Astrocyte of the cerebellum (primary cell): ENCODE measurements at regions not wholly inside any gene's neighbourhood (a gene's known extent, or its start where the extent isn't known, plus 50 kb on each side); places are given as distances from the start of the nearest gene placed in this dataset.

Source experiments
- DNase-seq: peaks from one replicate; pipeline ENCODE4 v3.0.0-alpha.2; 2011; ENCODE audit warnings: low read depth
- H3K4me3 ChIP-seq: 2 replicates; pipeline ENCODE4 v1.5.1; 2011; ENCODE audit warnings: mild to moderate bottlenecking, low read depth, low read length, moderate library complexity
- CTCF ChIP-seq: IDR thresholded peaks from 2 replicates; pipeline ENCODE4 v1.5.1; 2012; ENCODE audit warnings: low read length, low read depth, moderate library complexity, mild to moderate bottlenecking; ENCODE audit errors: missing control alignments
- in situ Hi-C: cut with HindIII; loops from 2 replicates; pipeline ENCODE4 v1.10.0; 2017; ENCODE audit warnings: low sequenced_read_pairs

GRCh38 chr4:110975338-110975737, 352.5 kb upstream of the PITX2 start:
- TF ChIP-seq CTCF = no peak
- in situ Hi-C loops = no loop called here
- DNase-seq = no peak
- no peak overlapping the region for H3K4me3 ChIP-seq

- no peak for TF ChIP-seq CTCF
- in situ Hi-C loops = no loop called here
- DNase-seq = no peak
- H3K4me3 ChIP-seq = no peak overlapping the region
Observed at GRCh38 chr4:110977554-110977953, 354.7 kb upstream of the PITX2 start.

DNA sequence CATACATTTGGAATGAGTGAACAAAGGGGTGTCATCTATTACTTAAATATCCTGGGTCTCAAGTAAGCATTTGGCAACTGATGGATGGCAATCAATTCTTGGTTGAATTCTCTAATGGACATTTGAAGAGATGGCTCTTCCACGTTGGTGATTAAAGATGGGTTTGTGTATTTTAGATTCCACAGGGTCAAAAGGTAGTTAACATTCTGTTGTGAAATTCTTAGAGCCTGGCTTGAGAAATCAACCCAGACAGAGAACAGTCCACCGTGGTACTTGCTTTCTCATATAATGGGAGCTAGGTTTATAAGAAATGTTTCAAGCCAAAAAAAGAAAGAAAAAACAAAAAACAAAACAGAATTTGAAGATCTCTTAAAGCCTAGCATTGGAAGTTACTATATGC, 355.9 kb upstream of the PITX2 start:
- TF ChIP-seq CTCF = no peak
- no peak for DNase-seq
- H3K4me3 ChIP-seq = no peak overlapping the region
- in situ Hi-C loops = no loop called here

DNA sequence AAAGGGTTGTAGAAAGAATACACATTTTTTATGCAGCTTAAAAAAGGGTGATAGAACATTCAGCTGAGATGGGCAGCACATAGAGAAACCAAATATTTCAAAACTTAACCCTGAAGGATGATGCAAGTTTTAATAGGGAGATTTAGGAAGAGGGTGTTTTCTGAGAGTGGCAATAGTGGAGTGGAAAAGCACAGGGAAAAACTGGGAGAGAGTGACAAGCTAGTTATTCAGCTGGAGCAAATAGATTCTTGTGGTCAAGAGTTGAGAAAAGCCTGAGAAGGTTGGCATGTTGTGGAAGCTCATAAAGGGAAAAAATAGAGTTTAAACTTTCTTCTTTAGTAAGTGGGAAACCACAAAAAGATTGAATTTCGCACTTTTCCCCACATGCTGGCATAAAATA, 359.6 kb upstream of the PITX2 start:
- DNase-seq = peak; percentile 3
- H3K4me3 ChIP-seq = no peak overlapping the region
- TF ChIP-seq CTCF = no peak
- in situ Hi-C loops = no loop called here

DNA sequence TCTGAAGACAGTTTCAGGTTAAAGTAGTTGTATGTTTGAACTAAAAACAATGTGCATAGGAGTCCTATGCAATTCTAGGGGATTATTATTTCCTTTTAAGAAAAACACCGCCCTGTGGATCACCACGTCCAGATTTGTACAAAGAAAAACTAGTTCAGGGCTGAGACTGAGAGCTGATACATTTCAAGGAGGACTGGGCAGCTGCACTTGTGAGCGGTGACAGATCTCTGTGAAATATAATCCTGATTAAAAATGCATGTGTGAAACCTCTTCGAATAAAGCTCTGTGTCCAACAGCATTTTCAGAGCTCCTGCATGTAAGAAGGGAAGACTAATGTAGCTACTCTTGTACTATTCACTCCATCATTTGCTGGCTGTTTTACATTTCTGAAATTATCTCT, 365.8 kb upstream of the PITX2 start:
- H3K4me3 ChIP-seq = no peak overlapping the region
- no peak for DNase-seq
- in situ Hi-C loops = no loop called here
- TF ChIP-seq CTCF = no peak

- H3K4me3 ChIP-seq = no peak overlapping the region
- no peak for DNase-seq
- in situ Hi-C loops = no loop called here
- TF ChIP-seq CTCF = no peak
Observed at GRCh38 chr4:110989125-110989524, 366.2 kb upstream of the PITX2 start.

- no peak for TF ChIP-seq CTCF
- DNase-seq = no peak
- in situ Hi-C loops = no loop called here
- no peak overlapping the region for H3K4me3 ChIP-seq
Observed at GRCh38 chr4:110994781-110995180, 371.9 kb upstream of the PITX2 start.
